Hematopoietic multipotent progenitor cell treated with erythropoietin and hydrocortisone succinate and interleukin-3 and kit ligand, for 15 days (in vitro differentiated cells): ENCODE measurements at regions not wholly inside any gene's neighbourhood (a gene's known extent, or its start where the extent isn't known, plus 50 kb on each side); places are given as distances from the start of the nearest gene placed in this dataset.

Experiments
- DNase-seq: peaks from one replicate; pipeline ENCODE4 v3.0.0-alpha.2; 2015; ENCODE audit warnings: low spot score

DNA sequence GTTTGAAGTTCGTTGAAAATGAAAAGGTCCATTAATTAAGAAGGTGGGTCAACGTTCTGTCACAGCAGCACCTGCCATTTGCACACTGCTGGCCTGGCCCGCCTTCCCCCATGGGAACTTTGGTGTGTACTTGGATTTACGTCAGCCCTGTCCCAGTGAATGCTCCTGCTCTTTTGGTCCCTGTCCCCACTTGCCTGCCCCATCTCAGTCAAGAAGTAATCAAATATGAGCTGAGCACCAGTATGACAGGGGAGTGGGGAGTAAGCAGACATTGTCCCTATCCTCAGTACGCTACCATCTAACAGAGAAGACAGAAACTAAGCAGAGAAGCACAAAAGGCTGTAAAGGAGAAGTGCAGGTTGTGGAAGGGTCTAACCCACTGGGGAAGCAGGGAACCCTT is 65.1 kb downstream of the SLC4A3 start:
- DNase-seq, result no peak

DNA sequence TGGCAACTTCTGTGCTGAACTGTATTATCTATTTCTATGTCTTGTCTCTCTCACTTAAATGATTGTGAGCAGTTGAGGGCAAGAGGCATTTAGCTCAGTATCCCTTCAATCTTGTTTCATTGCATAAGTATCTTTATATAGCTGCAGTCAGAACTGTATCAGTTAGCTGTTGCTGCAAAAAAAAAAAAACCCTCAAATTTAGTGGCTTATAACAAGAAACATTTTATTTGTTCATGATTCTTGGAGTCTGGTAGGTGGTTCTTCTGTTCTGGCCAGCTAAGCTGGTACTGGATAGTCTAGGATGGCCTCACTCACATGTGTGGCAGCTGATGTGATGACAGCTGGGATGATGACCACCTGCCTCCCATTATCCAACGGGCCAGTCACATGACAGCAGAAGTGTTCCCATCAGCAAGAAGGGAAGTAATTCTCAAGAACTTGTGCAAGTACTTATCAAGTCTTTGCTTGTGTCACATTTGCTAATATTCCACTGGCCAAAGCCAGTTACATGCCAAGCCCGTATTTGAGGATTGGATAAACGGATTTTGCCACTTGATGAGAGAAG is 67.8 kb downstream of the SLC4A3 start:
- DNase-seq, result no peak

DNA sequence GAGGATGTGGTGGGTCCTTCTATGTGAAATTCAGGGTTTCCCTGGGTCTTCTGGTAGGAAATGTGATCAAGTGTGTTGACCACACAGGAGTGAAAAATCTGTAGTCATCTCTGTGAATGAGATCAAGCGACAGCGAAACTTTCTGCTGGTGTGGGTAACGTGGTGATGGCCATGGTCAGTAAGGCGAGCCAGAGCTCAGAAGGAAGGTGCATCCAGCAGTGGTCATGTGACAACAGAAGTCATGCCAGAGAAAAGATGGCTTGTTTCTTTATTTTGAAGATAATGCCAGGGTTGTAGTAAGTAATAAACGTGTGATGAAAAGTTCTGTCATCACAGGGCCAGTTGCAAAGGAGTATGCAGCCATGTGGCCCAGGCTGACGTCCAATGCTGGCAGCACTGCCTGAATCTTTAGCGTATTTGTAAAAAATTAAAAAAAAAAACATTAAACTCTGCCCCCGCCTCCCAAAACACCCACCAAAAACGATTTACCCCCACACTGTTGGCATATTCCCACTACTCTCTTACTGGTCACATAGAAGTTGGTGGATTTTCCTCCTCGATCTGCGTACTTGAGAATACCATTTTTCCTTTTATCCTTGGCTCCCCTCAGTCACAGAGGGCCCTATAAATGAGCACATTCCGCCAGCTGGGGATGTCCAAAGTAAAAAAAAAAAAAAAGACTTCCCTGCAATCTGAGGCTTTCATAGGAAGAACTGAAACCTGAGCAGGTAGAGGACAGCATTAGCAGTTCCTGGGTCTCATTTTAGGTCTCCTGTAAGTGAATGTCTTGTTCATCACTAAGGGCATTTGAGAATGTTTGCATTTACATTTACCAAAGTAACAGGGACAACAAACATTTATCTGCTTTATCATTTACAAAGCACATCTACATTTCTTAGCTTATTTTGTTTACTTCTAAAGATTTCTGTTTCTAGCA is 70.6 kb downstream of the SLC4A3 start:
- DNase-seq, result no peak

DNA sequence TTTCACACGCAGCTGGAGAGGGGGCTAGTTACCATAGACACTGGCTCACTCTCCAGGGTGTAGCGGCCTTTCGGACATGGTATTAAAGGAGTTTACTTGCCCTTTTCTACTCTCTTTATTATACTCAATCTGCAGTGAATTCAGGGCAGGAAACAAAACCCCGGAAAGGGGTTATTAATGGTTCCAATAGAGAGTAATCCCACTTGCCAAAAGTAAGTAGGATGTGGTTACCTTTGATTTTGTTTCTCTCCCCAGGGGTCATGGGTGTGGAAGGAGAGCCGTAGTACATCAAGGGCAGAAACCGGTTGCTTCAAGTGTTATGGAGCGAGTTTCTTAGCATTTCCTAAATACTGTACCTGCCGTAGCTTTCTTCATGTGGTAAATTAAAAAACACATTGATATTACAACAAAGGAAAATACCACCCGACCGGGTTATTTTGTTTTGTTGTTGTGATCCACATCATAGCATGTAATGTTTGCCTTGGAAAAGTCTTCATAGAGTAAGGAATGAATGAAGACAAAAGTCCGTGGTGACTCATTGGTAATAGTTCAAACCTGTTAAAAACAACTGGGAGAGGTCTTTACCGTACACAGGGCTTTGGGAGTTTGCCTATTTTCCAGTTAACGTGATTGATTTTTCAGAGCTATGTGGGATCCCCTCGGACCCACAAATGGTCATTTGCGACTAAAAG is 71.5 kb downstream of the SLC4A3 start:
- no peak for DNase-seq

GRCh38 chr2:219699440-219699821 is 72.0 kb downstream of the SLC4A3 start:
- no peak for DNase-seq

DNA sequence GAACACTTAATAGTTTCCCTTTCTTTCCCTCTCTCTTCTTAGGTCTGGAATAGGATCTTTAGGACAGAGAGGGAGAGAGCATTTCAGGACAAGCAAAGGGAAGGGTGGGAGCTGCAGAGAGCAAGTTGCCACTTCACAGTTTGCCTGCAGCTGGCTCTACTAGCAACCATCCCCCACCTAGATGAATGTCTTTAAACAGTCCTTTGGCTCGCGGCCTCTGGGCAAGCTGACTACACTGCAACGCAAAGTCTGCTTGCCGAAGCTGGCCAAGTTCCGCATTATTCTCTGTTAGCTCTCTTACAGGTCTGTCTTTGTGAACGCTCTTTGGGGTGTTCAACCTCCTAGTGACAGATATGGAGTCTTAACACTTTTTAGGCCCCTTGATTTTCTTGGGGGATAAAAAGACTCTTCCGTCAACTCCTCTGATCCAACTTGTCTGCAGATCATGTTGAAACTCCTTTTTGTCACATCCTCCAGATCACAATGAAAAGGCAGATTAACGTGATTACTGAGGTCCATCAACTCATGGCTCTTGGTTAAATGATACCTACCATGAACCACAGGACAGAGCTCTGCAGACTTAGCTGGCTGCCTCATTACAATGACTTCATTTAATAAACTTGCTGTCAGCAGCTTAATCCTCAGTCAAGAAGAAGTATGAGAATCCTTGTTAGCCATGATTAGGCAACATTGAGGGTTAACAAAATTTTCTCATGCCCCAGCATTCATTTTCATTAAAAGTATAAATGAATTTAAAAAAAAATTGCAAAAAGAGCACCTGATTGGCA is 74.6 kb downstream of the SLC4A3 start:
- no peak for DNase-seq

- DNase-seq, result no peak
Observed at GRCh38 chr2:219702796-219703545, 75.5 kb downstream of the SLC4A3 start.

GRCh38 chr2:219704878-219705277 is 77.4 kb downstream of the SLC4A3 start:
- DNase-seq, result no peak

DNA sequence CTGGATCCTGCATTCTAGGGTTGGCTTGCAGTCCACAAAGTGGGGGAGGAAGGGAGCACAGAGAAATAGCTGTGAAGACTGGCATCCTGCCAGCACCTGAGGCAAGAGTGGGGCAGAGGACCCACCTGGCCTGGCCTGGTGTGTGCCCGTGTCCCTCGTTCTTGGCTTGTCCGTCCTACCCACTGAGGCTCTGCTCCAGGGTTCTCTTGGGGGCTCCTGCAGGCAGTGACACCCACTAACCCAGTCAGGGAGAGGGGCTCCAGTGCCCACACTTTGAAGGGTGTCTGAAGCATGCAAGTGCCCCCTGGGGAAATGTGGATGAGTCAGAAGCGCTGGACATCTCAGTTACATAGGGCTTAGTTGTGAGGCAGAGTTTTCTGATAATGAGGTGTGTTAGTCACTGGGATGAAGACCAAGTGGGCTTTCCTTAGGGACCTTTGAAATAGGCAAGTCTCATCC is 79.4 kb downstream of the SLC4A3 start:
- no peak for DNase-seq

DNA sequence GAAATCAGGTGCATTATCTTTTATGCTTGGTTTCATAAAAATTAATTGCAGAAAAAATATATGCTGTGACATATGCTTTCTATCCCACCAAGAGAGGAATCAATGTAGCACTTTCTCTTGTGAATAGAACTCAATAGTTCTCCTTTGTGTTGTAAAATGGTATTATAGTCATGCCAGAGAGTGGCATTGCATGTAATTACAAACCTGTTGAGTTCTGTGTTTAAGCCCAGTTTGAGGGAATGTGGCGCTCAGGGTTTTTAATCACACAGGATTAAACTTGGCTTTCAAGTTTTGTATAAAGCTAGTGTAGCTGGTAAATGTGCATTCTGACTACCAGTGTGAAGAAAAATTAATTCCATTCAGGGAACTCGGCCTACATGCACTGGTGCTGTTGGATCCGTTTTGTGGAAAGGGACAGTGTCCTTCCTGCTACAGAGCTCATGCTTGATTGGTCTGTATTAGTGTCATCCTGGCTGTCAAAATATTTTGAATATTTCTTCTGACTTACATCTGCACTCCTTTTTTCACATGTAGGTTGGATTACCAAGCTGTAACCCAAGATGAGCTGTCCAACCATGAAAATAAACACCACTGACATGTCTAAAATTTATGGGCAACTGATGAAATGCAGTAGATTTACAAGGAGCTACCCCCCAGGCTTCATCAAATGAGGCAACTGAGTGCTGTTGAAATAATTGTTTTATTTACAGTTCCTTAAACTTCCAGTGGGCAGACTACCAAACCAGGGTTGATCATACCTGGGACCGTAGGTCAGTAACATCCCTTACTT is 80.3 kb downstream of the SLC4A3 start:
- no peak for DNase-seq

- DNase-seq, result no peak
Observed at GRCh38 chr2:219709331-219709761, 81.9 kb downstream of the SLC4A3 start.

- peak; percentile 8 for DNase-seq
Observed at GRCh38 chr2:219713110-219713509, 85.7 kb downstream of the SLC4A3 start.

DNA sequence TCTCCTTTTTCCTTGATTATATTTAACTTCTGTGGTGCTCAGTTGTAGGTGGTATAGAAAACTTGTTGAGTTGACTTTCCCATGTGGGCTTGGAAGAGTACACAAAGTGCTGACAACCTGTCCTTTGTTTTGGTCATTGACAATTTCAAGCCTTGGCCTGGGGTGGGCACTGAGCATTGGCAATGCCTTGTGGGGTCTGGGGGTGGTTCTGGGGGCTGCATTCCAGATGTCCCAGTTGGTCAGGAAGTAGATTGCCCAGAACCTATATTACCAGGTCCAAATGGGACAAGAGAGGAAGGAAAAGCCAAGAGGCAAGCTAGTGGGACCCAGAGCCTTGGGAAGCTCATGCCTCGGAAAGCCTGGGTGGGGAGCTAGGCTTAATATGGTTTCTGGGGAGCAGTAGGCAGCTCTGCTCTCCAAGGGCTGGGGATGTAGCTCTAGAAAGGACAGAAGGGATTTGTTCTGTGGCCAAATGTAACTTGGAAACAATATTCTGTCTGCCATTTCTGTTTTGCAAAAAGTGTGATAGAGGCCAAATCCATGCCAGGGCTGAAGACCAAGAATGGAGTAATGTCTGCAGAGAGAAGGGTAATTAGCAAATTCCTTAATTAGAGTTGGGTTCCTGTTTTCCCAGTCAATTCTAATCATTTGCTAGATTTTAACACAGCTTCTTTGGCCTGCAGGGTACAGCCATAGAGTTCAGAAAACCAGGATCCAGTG is 87.4 kb downstream of the SLC4A3 start:
- DNase-seq, result no peak

DNA sequence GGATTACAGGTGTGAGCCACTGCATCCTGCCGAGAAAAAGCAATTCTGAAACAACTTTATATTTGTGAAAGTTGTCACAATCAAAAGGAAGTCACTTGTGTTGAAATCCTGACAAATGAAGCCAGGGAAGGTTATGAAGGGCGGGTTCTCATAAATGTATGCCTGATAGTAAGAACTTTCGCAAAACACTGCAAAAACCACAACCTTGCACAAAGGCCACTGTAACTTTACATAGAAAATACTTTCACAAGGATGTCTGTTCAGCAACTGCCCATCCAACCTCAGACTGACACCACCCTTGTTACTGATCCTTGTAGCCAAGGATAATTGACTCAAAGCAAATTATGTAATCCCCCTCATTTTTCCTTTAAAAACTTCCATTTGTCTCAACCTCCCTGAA is 90.6 kb downstream of the SLC4A3 start:
- no peak for DNase-seq

- no peak for DNase-seq
Observed at GRCh38 chr2:219719521-219719920, 92.1 kb downstream of the SLC4A3 start.

DNA sequence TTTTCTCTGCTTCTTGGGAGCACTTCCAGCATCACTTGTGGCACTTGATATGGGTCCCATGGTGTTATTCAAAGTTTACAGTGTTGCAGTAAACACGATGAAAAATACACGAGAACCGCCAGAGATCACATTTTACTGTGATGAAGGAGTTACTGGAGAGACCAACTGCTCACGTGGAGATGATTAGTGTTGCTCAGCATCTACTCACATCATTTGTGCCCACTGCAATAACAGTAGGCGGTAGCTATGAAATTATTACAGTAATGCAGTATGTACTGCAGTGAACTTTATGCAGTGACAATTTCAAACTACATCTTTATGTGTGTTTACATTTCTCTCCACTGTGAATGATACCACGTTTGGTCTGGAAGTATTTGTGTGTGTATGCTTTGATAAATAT is 93.5 kb downstream of the SLC4A3 start:
- no peak for DNase-seq

DNA sequence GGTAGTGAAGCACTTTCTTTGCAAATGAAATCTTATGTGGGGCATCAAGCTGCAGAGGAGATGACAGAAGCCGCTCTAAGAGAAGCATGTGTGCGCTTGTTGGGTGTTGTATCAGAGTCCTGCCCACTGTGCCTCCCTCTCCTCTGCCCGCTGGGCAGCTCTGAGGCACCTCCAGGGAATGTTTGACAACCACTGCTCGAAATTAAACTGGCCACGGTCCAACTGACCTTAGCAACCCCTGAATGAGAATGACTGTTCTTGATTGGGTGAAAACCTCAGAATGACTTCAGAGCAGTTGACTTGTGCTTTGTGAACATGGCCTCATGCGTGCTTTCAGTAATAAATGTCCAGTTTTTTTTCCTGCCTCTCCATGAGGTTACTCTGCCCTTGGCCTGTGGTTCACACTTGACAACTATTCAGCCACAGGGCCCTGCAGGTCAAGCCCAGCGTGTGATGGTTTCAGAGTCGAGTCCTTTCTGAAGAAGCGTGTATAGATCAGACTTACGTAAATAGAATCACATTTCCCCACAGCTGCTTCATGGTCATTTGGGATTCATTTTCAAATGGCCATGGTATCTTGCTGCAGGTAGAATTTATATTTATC is 94.9 kb downstream of the SLC4A3 start:
- DNase-seq, result no peak

DNA sequence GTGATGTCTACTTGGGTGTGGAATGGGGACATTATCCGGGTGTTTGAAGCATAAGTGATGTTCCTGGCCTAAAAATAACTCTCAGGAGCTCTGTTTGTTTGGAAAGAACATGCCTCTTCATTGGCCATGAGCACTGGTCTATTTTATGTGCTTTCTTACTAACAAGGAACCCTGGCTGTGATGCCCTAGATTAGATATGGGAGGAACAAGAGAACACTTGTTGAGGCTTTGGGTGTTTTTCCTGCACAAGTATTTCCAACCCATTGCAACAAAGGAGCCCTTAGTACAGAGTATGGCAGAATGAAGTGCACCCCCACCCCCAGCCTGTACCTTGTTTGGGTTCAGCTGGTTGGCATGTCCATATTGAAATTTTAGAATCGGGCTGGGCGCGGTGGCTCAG is 95.9 kb downstream of the SLC4A3 start:
- DNase-seq, result no peak

DNA sequence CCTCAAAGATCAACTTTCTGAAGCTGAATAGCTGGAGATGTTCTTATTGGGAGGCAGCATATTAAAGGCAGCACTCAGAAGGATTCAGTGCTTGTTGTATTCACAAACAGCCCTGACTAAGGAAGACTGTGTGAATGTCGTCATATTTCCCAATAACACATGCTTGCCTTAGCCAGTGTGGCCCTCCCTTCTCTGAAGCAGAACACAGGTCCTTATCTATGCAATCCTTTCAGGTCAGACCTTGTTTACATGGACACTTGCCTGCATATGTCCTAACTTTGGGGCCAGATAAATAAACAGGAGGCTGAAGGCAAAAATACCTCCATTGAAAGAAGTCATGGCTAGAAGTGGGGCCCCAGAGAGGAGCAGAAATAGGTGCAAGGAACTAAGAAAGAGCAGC is 97.2 kb downstream of the SLC4A3 start:
- DNase-seq, result no peak

DNA sequence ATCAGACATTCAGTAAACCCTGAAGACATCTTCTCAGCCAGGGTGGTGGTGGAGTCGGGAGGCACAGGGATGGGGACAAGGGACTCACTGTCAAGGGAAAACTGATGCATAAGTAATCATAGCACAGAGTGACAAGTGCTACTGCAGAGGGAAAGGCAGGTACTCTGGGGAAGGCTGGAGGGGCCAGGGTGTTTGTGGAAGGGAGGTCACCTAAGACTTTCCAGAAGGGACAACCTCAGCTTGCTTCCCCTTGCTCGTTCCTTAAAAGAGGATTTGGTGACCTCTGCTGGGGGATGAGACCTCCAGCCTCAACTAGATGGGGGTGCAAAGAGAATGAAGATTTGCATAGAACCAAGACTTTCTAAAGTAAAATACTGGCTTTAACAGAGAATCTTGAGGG is 99.5 kb downstream of the SLC4A3 start:
- no peak for DNase-seq
